Fibroblast of pulmonary artery (primary cell): ENCODE measurements at regions not wholly inside any gene's neighbourhood (a gene's known extent, or its start where the extent isn't known, plus 50 kb on each side); places are given as distances from the start of the nearest gene placed in this dataset.

ENCODE experiments used
- DNase-seq: peaks from one replicate; pipeline ENCODE4 v3.0.0-alpha.2; 2010; ENCODE audit warnings: low read depth
- H3K4me3 ChIP-seq: replicated peaks from 2 replicates; pipeline ENCODE4 v1.5.1; 2011; ENCODE audit warnings: low read depth, mild to moderate bottlenecking, control low read depth, low read length, moderate library complexity
- CTCF ChIP-seq: IDR thresholded peaks from 2 replicates; pipeline ENCODE4 v1.5.1; 2011; ENCODE audit warnings: mild to moderate bottlenecking, control low read depth, low read length, inconsistent platforms; ENCODE audit errors: missing control alignments

GRCh38 chr3:56876916-56877315 is 75.2 kb upstream of the ARHGEF3 start:
- no peak for DNase-seq
- no peak for TF ChIP-seq CTCF
- no peak overlapping the region for H3K4me3 ChIP-seq

- no peak overlapping the region for H3K4me3 ChIP-seq
- no peak for DNase-seq
- TF ChIP-seq CTCF: no peak
Observed at GRCh38 chr3:56874269-56874668, 72.5 kb upstream of the ARHGEF3 start.

- no peak overlapping the region for H3K4me3 ChIP-seq
- no peak for DNase-seq
- no peak for TF ChIP-seq CTCF
Observed at GRCh38 chr3:56870436-56870835, 68.7 kb upstream of the ARHGEF3 start.

GRCh38 chr3:56869157-56869889 is 67.6 kb upstream of the ARHGEF3 start:
- TF ChIP-seq CTCF: no peak
- no peak overlapping the region for H3K4me3 ChIP-seq
- DNase-seq: no peak

- H3K4me3 ChIP-seq: no peak overlapping the region
- no peak for TF ChIP-seq CTCF
- DNase-seq: no peak
Observed at GRCh38 chr3:56868706-56869105, 67.0 kb upstream of the ARHGEF3 start.

GRCh38 chr3:56867671-56868070 is 65.9 kb upstream of the ARHGEF3 start:
- TF ChIP-seq CTCF: no peak
- H3K4me3 ChIP-seq: no peak overlapping the region
- DNase-seq: no peak

GRCh38 chr3:56864918-56865524 is 63.3 kb upstream of the ARHGEF3 start:
- DNase-seq: no peak
- no peak for TF ChIP-seq CTCF

More at GRCh38 chr3:56864918-56865524, 63.3 kb upstream of the ARHGEF3 start:
- no peak overlapping the region for H3K4me3 ChIP-seq
